AG04449 (cell line): ENCODE measurements at regions not wholly inside any gene's neighbourhood (a gene's known extent, or its start where the extent isn't known, plus 50 kb on each side); places are given as distances from the start of the nearest gene placed in this dataset.

Experiments
- CTCF ChIA-PET: fragments of 350-600 bp; formaldehyde crosslinking; extraction: SDS; loops from one replicate; lab custom pipeline; 2021; ENCODE audit warnings: antibody characterized with exemption; lab: Yijun Ruan, JAX
- POLR2A ChIA-PET: fragments of 400-600, 350-600 bp; formaldehyde crosslinking; extraction: SDS; loops from one replicate; lab custom pipeline; 2020; ENCODE audit warnings: antibody characterized with exemption, inconsistent platforms; lab: Yijun Ruan, JAX
- DNase-seq: peaks from one replicate; pipeline ENCODE4 v3.0.0-alpha.2; 2010; ENCODE audit warnings: low read depth, low spot score
- H3K4me3 ChIP-seq: 2 replicates; pipeline ENCODE4 v1.5.1; 2011; ENCODE audit warnings: low read depth, mild to moderate bottlenecking, control low read depth, low read length
- CTCF ChIP-seq: IDR thresholded peaks from one replicate; pipeline ENCODE4 v1.5.1; 2011; ENCODE audit warnings: mild to moderate bottlenecking, moderate library complexity, low read length, control low read depth, inconsistent platforms; ENCODE audit not compliant: insufficient read depth; ENCODE audit errors: missing control alignments

DNA sequence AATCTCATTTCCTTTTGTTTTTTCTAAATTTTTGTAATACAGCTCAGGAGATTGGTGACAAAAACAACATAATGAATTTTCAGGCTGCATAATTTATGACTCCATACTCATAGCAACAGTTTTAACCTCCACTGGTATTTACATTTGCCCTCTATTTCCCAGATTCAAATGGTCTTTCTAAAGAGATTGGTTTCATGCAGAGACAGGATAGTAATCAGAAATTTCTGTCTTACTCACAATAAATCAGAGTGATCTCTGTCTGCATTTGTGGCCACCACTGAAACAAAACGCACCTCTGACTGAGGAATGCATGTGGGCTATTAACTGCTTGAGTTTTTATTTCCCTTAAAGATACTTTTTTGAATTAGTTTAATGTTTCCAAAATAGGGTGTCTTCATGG is 1526.0 kb downstream of the CDH8 start:
- CTCF ChIA-PET: no interaction called here
- POLR2A ChIA-PET: no interaction called here
- no peak for TF ChIP-seq CTCF
- no peak for DNase-seq
- H3K4me3 ChIP-seq: no peak overlapping the region

DNA sequence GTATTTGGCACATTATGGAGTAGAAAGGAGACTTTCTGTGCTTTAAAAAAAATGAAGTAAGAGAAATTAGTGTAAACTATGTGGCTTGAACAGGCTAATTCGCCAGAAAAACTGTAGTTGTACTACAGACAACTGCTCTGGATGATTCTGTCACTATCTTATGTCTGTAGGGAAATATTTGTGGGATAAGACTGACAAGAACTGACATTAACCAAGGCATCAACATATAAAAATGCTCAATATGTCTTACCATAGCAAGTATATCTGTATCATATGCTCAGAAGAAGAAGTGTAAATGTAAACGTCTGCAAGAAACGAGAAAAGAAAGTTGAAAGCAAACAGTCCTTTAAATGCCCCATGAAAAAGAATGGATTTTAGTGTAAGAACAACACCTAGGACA is 1545.0 kb downstream of the CDH8 start:
- no peak for DNase-seq
- CTCF ChIA-PET: no interaction called here
- TF ChIP-seq CTCF: no peak
- POLR2A ChIA-PET: no interaction called here
- no peak overlapping the region for H3K4me3 ChIP-seq

GRCh38 chr16:60485872-60486489 is 1550.3 kb downstream of the CDH8 start:
- ChIA-PET CTCF (no interaction called here), POLR2A (no interaction called here)
- no peak for DNase-seq
- TF ChIP-seq CTCF: no peak
- H3K4me3 ChIP-seq: no peak overlapping the region

DNA sequence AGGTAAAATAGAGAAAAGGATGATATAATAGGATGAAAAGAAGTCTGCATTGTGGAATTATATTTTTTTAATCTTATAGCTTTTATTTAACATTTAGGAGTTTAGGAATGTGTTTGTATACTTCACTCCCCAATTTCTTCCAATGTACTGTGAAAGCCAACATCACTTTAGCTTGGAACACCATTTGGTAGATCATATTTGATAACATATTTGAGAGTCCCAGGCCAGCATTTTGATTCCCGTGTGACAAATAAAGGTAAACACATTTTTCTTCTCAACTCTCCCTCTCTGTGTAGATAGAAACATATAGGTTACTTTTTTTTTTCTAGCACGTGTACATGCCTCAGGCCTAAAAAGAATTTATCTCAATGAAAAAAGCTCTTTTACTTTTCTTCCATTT is 1551.3 kb downstream of the CDH8 start:
- H3K4me3 ChIP-seq: no peak overlapping the region
- no peak for DNase-seq
- ChIA-PET CTCF (no interaction called here), POLR2A (no interaction called here)
- TF ChIP-seq CTCF: no peak

DNA sequence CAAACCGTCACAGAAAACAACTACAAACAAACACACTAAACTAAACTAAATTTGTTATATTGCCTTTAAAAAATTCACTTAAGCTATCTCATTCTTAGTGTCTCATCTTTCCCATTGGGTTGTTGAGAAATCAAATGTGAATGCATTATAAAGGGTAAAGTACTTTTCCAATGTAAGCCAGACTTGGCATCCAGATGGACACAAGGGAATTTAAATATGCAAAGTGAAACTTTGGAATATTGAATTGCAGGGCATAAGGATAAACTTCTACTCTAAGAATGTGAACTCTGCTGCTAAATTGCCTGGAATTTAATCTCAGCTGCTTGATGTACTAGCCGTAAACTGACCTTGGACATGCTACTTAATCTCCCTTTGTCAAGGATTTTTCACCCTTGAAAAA is 1554.6 kb downstream of the CDH8 start:
- no peak for DNase-seq
- TF ChIP-seq CTCF: no peak
- CTCF ChIA-PET: no interaction called here
- POLR2A ChIA-PET: no interaction called here
- no peak overlapping the region for H3K4me3 ChIP-seq

GRCh38 chr16:60478810-60479209 is 1557.4 kb downstream of the CDH8 start:
- no peak for DNase-seq
- POLR2A ChIA-PET: no interaction called here
- TF ChIP-seq CTCF: no peak
- H3K4me3 ChIP-seq: no peak overlapping the region
- CTCF ChIA-PET: no interaction called here
